C4-2B (cell line): ENCODE measurements at regions not wholly inside any gene's neighbourhood (a gene's known extent, or its start where the extent isn't known, plus 50 kb on each side); places are given as distances from the start of the nearest gene placed in this dataset.

Experiments
- ZFX ChIP-seq: fragments of 450-650 bp; IDR thresholded peaks from 2 replicates; pipeline ENCODE4 v1.6.1; 2017
- TF ChIP-seq, protein P1 (sequence below): fragments of 450-650 bp; conservative IDR thresholded peaks from 2 replicates; pipeline ENCODE4 v1.5.1; 2017; ENCODE audit warnings: mild to moderate bottlenecking

DNA sequence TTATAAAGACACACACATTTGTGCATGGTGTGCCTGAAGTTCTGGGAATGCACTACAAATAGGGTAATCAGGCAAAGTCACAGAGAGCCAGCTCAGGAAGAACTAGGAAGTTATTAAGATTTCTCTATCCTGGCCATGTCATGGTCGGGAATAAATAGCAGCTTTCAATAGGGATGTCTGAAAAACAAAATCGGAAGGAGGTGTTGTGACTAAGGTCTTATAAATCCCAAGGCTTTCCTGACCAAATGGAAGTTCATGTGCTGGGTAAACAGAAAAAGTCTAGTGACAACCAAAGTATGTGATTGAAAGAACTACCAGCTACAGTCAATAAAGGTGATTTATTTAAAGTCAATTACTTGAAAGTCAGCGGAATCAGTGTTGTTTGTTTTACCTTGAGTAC lies 262.5 kb upstream of the HS3ST1 start:
- TF ChIP-seq, protein P1, sequence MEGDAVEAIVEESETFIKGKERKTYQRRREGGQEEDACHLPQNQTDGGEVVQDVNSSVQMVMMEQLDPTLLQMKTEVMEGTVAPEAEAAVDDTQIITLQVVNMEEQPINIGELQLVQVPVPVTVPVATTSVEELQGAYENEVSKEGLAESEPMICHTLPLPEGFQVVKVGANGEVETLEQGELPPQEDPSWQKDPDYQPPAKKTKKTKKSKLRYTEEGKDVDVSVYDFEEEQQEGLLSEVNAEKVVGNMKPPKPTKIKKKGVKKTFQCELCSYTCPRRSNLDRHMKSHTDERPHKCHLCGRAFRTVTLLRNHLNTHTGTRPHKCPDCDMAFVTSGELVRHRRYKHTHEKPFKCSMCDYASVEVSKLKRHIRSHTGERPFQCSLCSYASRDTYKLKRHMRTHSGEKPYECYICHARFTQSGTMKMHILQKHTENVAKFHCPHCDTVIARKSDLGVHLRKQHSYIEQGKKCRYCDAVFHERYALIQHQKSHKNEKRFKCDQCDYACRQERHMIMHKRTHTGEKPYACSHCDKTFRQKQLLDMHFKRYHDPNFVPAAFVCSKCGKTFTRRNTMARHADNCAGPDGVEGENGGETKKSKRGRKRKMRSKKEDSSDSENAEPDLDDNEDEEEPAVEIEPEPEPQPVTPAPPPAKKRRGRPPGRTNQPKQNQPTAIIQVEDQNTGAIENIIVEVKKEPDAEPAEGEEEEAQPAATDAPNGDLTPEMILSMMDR, result no peak
- TF ChIP-seq ZFX, result no peak
